ENCODE measurements at regions not wholly inside any gene's neighbourhood (a gene's known extent, or its start where the extent isn't known, plus 50 kb on each side); places are given as distances from the start of the nearest gene placed in this dataset.

DNA sequence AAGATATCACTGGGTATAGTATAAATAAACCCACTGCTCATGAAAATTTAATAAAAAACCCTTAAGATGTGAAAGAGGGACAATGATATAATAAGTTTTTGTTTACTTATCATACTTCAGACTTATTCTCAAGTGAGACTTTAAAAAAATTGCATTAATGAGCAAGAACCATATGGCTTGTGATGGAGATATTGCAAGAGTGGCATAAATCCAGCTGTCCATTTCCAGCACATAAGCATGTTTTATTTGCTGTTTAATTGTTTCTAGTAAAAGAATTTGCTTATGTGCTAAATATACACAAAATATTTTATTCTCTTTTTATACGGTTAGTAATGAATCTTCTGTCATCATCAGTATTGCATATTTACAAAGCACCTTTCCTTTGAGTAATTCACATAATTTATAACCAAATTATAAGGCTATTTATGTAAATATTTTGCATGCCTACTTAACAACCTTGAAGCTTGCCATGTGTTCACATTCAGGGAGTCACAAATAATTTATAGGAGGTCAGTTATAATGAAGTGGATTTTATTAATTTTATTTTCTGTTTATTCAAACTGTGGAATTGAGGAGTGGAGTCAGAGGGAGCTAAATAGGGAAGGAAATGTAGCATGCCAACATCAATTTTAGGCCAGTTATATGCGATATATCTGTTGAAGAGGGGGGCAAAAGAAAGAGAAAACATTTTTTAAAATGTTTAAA is 318.5 kb upstream of the CWC22 start:
- TF ChIP-seq, protein P1, sequence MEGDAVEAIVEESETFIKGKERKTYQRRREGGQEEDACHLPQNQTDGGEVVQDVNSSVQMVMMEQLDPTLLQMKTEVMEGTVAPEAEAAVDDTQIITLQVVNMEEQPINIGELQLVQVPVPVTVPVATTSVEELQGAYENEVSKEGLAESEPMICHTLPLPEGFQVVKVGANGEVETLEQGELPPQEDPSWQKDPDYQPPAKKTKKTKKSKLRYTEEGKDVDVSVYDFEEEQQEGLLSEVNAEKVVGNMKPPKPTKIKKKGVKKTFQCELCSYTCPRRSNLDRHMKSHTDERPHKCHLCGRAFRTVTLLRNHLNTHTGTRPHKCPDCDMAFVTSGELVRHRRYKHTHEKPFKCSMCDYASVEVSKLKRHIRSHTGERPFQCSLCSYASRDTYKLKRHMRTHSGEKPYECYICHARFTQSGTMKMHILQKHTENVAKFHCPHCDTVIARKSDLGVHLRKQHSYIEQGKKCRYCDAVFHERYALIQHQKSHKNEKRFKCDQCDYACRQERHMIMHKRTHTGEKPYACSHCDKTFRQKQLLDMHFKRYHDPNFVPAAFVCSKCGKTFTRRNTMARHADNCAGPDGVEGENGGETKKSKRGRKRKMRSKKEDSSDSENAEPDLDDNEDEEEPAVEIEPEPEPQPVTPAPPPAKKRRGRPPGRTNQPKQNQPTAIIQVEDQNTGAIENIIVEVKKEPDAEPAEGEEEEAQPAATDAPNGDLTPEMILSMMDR (IDR thresholded peaks at IDR 0.05; ENCODE audit: borderline replicate concordance, control extremely low read depth, extremely low read depth, insufficient read depth, missing control alignments), result no peak
- in situ Hi-C loops (cut with MboI; ENCODE audit: low sequenced_read_pairs, unreplicated experiment), result no loop called here
- DNase-seq (ENCODE audit: low spot score), result no peak

DNA sequence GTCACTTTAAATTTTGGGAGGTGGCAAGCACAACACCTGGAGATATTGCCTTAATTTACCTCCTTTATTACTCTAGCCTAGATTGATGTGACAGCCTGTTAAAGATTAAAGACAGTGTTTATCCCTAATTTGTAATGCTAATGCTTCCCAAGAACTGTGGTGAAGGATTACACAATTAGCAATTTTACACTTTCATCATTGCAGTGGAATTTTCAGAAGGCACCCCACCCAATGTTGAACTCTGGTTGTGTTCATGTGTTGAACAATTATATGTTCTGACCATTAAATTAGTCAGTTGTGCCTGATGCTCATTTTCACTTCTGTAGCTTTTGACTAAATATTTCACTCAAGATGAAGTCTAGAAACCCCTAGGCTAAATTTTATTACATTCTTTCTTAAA is 317.1 kb upstream of the CWC22 start:
- in situ Hi-C loops (cut with MboI; ENCODE audit: low sequenced_read_pairs, unreplicated experiment), result no loop called here
- TF ChIP-seq, protein P1 (IDR thresholded peaks at IDR 0.05; ENCODE audit: borderline replicate concordance, control extremely low read depth, extremely low read depth, insufficient read depth, missing control alignments), result no peak
- no peak for DNase-seq (ENCODE audit: low spot score)

DNA sequence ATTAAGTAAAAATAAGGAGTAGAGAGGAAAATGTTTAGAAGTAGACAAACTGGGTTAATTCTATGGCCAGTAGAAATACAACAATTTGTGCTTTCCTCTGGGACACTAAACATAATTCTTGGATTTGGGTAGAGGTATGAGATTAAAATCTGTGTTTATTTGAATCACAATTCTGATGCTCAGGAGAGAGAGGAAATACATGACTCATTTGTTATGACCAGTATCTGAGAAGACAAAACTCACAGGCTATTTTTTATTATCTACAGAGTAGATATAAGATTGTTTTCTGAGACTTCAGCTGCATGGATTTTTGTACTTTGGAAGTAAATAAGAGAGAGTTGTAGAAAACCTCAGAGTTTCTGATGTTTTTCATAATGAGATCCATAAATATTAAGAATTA is 315.7 kb upstream of the CWC22 start:
- in situ Hi-C loops (cut with MboI; ENCODE audit: low sequenced_read_pairs, unreplicated experiment), result no loop called here
- DNase-seq (ENCODE audit: low spot score), result no peak
- TF ChIP-seq, protein P1 (IDR thresholded peaks at IDR 0.05; ENCODE audit: borderline replicate concordance, control extremely low read depth, extremely low read depth, insufficient read depth, missing control alignments), result no peak

DNA sequence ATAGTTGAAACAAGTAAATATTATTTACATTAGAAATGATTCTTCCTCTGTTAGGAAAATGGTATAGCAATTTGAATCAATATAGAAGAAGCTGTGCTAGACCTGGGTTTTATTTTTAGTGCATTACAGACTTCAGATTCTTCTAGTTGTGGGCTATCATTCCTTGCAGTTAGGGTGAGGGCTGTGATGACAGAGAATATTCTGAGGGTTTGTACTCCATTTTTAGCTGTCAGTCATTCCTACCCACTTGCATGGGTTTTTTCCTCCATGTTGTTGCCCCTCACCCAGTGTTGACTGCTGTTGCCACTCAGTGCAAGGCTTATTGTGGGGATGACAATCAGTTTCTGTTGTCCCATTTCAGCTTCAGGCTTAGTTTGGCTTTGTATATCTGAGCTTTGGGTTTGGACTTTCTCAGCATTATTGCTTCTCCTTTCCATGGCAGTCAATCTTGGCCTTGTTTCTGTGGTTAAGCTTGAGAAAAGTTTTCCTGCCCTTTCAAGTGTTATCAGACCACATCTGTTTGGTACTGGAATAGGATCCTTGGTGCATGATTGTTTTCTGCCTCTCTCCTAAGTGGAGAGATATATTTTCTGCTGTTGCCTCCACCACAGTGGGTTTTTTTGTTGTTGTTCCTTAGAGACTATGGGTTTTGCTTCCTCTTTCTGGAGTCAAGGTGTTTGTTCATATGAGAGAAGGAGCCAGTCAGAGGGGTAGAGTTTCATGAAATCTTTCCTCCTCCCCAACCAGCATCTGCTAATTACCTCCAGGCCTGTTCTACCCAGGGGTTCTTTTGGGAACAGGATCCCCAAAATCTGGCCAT is 312.7 kb upstream of the CWC22 start:
- DNase-seq (ENCODE audit: low spot score), result no peak
- TF ChIP-seq, protein P1 (IDR thresholded peaks at IDR 0.05; ENCODE audit: borderline replicate concordance, control extremely low read depth, extremely low read depth, insufficient read depth, missing control alignments), result no peak
- in situ Hi-C loops (cut with MboI; ENCODE audit: low sequenced_read_pairs, unreplicated experiment), result no loop called here

DNA sequence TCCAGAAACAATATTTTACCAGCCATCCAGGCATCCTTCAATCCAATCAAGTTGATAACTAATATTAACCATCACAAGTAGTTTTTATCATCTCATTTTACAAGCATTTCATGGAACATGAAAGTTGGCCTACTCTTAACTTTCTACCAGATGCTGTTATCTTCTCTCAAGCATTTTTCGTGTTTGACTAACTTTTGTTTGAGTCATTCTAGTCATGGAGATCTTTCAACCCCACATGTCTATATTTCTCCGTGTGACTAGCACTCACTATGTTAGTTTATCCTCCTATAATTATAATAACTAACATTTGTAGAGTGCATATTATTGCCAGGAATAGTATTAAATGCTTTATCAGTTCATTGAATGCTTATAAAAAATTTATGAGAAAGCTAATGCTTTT is 307.0 kb upstream of the CWC22 start:
- no peak for DNase-seq (ENCODE audit: low spot score)
- TF ChIP-seq, protein P1 (IDR thresholded peaks at IDR 0.05; ENCODE audit: borderline replicate concordance, control extremely low read depth, extremely low read depth, insufficient read depth, missing control alignments), result no peak
- in situ Hi-C loops (cut with MboI; ENCODE audit: low sequenced_read_pairs, unreplicated experiment), result no loop called here

DNA sequence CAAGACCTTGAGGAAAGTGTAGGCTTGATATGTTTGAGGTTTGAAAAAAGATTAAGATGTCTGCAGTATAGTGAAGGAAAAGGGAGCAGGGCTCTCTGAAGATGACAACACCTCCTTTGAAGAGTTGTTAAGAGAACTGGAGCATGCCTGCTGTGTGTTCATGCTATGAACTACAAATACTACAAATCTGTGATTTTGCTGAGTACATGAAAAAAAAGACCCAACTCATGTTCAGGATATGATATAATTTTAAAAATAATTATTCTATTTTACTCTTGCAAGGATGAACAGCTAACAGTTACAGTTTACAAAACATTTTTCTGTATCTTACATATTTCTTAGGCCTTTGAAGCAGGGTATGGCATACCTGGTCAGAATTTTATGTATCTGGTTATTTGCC is 305.4 kb upstream of the CWC22 start:
- TF ChIP-seq, protein P1 (IDR thresholded peaks at IDR 0.05; ENCODE audit: borderline replicate concordance, control extremely low read depth, extremely low read depth, insufficient read depth, missing control alignments), result no peak
- in situ Hi-C loops (cut with MboI; ENCODE audit: low sequenced_read_pairs, unreplicated experiment), result no loop called here
- no peak for DNase-seq (ENCODE audit: low spot score)

Data from GM13976 (cell line).